Myocyte (in vitro differentiated cells): ENCODE measurements at regions not wholly inside any gene's neighbourhood (a gene's known extent, or its start where the extent isn't known, plus 50 kb on each side); places are given as distances from the start of the nearest gene placed in this dataset.
"Not testable (repeated sequence)": the region's sequence is repeated elsewhere in the genome, so short reads cannot be mapped to it uniquely, and the experiment has no call there.

ENCODE experiments used
- DNase-seq: peaks from one replicate; pipeline ENCODE4 v3.0.0-alpha.2; 2012; ENCODE audit warnings: low read depth

DNA sequence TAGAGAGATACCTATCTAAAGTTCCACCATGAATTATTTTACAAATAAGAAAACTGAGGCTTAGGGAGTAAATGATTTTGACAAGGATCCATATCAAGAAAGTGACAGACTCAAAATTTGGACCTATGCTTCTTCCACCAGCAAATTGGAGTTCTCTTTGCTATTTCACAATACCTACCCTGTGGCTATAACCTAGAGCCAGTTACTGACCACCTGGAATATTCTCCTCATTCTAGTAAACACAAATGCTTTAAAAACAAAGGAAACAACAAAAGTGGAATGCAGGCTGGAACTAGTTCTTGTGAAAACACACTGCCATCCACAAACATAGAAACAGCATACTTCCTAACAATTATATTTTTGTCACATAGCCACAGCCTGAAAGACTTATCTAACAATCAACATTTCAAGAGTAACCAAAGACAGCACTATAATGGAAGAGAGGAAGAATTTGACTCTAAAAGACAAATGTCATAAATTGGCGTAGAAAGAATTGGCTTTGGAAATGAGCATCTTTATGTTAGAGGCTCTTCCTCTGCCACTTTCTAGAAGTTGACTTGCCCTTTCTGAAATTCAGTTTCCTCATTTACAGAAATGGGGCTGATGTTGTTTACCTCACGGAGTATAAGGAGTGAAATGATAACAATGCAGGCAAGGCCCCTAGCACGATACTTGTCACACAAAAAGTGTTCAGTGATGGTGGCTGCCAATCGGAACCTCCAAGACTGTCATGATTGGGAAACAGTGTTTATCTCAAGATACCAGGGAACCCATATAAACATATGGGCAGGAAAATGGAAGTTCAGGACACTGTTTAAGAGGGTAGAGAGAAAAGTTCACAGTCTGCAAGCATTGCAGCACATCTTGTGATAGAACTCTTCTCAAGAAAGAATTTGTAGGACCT, 138.6 kb upstream of the LGR5 start:
- DNase-seq = no peak

DNA sequence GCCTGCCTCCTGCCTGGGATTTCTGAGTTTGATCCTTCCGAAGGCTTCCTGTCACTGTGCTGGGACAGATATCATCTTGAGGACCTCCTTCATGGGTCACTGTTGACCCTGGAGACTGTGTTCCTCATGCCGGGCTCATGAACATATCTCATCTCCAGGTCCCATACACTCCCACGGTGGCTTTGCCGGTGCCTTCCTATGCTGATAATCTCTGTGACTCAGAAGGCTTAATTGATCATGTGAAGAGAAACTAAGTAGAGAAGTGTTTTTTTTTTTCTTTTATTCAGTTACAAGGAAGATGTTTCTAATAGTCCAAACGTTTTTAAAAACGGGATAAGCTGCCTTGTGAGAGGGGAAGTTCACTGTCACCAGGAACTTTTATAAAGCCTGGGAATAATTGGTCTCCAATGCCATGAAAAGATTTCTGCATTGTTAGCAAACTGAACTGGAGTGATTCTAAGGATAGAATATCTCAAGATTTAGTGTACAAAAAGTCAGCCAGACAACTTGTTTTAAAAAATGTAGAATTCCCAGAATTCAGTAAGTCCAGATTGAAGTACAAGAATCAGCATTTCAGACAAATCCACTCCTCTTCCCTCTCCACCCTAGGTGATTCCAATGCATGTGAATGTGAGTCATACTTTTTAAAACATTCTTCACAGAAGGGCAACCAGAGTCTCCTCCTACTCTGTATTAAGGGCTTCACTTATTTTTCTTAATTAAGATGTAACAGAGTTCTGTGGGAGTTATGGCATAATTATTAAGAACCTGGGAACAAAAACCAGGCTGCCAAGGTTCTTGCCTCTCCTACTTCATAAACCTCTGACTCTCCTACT, 139.8 kb upstream of the LGR5 start:
- no peak for DNase-seq

GRCh38 chr12:71297930-71298329, 140.1 kb upstream of the TSPAN8 start:
- no peak for DNase-seq

GRCh38 chr12:71295953-71296352, 138.2 kb upstream of the TSPAN8 start:
- DNase-seq = no peak

DNA sequence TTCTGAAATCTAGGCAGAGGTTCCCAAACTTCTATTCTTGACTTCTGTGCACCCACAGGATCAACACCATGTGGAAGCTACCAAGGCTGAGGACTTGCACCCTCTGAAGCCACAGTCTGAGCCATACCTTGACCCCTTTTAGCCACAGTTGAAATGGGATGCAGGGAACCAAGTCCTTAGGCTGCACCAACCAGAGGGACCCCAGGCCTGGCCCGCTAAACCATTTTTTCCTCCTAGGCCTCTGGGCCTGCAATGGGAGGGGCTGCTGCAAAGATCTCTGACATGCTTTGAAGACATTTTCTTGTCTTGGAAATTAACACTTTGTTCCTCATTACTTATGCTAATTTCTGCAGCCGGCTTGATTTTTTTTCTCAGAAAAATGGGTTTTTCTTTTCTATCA, 133.9 kb upstream of the TSPAN8 start:
- DNase-seq = no peak

- DNase-seq = no peak
Observed at GRCh38 chr12:71283883-71284282, 126.1 kb upstream of the TSPAN8 start.

GRCh38 chr12:71282925-71283324, 125.1 kb upstream of the TSPAN8 start:
- DNase-seq = no peak

- no peak for DNase-seq
Observed at GRCh38 chr12:71282020-71282419, 124.2 kb upstream of the TSPAN8 start.

DNA sequence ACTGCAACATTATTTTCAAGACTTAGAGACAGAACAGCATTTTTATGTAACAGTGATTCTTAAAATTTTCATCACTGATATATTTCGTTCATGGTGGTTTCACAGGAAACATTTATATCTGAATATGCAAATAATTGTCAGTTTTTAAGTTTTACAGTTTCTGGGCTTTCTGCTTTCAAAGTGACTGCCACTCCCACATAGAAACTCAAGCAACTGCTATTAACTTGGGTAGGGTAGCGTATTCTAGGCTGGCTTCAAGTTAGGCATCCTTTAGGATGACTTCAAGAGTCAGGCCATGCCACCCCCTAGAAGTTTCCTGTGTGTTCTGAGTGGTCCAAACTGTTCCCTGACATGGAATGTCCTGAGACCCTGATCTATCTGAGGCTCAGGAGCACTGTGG, 123.6 kb upstream of the TSPAN8 start:
- no peak for DNase-seq

GRCh38 chr12:71277866-71278265, 120.1 kb upstream of the TSPAN8 start:
- DNase-seq = no peak

- no peak for DNase-seq
Observed at GRCh38 chr12:71276541-71276940, 118.7 kb upstream of the TSPAN8 start.

- DNase-seq = not testable (repeated sequence)
Observed at GRCh38 chr12:71270794-71271193, 113.0 kb upstream of the TSPAN8 start.

DNA sequence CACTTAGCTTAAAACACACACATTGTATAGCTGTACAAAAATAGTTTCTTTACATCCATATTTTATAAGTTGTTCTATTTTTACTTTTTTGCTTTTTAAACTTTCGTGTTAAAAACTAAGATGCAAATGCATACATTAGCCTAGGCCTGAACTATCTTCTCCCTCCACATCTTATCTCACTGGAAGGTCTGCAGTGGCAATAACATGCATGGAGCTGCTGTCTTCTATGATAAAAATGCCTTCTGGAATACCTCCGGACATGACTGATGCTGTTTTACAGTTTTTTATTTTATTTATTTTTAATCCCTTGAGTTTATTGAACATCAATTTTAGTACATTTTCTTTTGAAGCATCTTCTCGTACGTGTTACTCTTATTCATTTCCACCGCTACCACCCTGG, 112.3 kb upstream of the TSPAN8 start:
- DNase-seq = no peak

DNA sequence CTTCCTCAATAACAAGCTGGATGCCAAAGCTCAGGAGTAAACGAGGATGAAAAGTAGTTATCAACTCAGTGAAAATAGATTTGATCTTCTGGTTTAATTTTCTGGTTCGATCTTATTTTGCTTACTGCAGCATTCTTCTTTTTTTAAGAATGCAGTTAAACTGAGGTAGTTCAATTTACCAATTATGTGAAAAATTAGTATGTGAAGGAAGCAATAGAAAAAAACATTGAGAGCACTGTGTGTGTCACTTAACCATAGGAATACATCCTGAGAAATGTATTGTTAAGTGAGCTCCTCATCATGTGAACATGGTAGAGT, 111.4 kb upstream of the TSPAN8 start:
- no peak for DNase-seq

DNA sequence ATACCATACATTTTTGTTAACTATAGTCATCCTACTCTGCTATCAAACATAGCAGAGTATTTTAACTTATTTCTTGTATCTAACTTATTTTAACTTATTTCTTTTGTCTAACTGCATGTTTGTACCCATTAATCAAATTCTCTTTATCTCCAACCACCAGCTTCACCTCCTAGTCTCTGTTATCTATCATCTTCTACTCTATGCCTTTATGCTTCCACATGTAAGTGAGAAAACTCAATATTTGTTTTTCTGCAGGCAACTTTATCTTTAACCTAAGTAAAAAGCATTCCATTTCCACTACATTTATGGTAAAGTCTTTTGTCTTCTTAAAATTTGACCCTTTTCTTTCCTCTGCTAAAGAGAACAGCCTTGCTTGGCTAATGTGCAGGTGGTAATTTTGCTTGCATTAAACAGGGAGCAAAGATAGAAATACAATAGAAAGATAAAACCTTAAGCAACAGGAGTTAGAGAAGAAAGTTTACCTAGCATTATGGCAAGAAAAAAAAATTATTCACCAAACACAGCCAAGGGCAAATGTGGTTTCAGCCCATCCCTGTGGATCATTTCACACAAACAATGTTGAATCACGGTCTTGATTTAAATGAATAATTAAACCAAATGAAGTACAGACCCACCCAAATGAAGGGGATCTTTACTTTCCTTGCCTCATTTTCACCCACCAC, 110.9 kb upstream of the TSPAN8 start:
- no peak for DNase-seq

- DNase-seq = no peak
Observed at GRCh38 chr12:71266606-71267005, 108.8 kb upstream of the TSPAN8 start.

DNA sequence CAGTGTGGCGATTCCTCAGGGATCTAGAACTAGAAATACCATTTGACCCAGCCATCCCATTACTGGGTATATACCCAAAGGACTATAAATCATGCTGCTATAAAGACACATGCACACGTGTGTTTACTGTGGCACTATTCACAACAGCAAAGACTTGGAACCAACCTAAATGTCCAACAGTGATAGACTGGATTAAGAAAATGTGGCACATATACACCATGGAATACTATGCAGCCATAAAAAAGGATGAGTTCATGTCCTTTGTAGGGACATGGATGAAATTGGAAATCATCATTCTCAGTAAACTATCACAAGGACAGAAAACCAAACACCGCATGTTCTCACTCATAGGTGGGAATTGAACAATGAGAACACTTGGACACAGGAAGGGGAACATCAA, 107.9 kb upstream of the TSPAN8 start:
- not testable (repeated sequence) for DNase-seq

- DNase-seq = no peak
Observed at GRCh38 chr12:71262466-71262865, 104.7 kb upstream of the TSPAN8 start.

GRCh38 chr12:71252473-71252872, 94.7 kb upstream of the TSPAN8 start:
- DNase-seq = no peak

DNA sequence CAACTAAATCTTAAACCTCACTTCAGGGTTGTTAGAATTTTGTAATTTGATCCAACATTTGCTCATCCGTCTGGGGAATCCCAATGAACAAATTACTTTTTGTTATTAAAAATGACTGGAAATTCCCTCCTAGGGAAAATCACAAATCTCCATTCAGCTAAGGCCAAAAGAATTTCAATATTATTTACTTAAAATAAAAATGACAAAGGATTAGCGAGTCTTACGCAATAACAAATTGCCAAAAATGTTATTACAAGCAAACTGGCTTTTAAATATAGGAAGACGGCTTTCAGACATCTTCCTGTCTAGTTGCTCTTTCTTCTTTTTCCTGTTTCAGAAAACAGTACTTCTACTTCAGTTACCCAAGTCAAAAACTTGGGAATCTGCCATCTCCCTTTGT, 92.4 kb upstream of the TSPAN8 start:
- DNase-seq = no peak

GRCh38 chr12:71243370-71243769, 85.6 kb upstream of the TSPAN8 start:
- DNase-seq = no peak

GRCh38 chr12:71242511-71242910, 84.7 kb upstream of the TSPAN8 start:
- DNase-seq = no peak
